Activated naive CD4-positive, alpha-beta T cell treated with anti-CD3 and anti-CD28 coated beads, Interleukin-2, amount 50 U/mL, for 24 hours (primary cell): ENCODE measurements at regions not wholly inside any gene's neighbourhood (a gene's known extent, or its start where the extent isn't known, plus 50 kb on each side); places are given as distances from the start of the nearest gene placed in this dataset.

Experiments
- H3K27ac Mint-ChIP-seq: one replicate; pipeline ENCODE4 v1.8.0; 2021; ENCODE audit warnings: mild to moderate bottlenecking, mixed read lengths
- H3K27me3 Mint-ChIP-seq: one replicate; pipeline ENCODE4 v1.8.0; 2021; ENCODE audit warnings: mixed read lengths
- H3K36me3 Mint-ChIP-seq: one replicate; pipeline ENCODE4 v1.8.0; 2021; ENCODE audit warnings: mixed read lengths
- H3K4me1 Mint-ChIP-seq: one replicate; pipeline ENCODE4 v1.8.0; 2021; ENCODE audit warnings: mixed read lengths
- H3K4me3 Mint-ChIP-seq: one replicate; pipeline ENCODE4 v1.8.0; 2021; ENCODE audit warnings: mild to moderate bottlenecking, mixed read lengths
- H3K9me3 Mint-ChIP-seq: one replicate; pipeline ENCODE4 v1.8.0; 2021; ENCODE audit warnings: mixed read lengths

DNA sequence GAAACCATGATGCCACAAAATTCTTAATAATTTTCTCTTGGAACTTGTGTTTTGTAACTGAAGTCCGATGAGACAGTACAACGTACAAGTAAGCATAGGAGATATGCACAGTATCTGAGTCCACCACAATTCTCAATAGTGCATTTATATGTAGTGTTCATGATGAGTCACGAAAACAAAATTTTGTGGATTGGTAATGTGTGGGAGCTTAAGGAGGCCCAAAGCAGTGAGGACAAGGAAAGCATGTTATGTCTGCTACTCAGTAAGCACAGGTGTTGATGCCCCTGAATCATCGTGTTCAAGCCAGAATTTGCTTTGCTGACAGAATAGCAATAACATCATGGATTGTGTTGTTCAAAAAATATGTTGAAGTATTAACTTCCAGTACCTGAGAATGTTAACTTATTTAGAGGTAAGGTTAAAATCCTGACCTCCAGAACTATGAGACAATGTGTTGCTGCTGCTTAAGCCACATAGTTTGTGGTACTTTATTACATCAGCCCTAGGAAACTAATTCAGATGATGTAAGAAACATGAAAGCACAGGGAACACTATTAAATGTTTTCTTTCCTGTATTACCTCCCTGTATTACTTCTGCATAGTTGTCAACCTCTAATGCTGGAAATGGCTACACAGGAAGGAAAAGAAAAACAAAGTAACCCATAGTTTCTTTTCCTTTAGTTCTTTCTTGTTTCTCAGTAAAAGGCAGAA is 201.3 kb downstream of the SLITRK6 start:
- Mint-ChIP-seq H3K9me3 (no peaks in the 10 kb centered on the region), H3K4me1 (no peaks in the 10 kb centered on the region), H3K27me3 (no peaks in the 10 kb centered on the region), H3K27ac (no peak overlapping the region), H3K4me3 (no peak overlapping the region), H3K36me3 (no peaks in the 10 kb centered on the region)

GRCh38 chr13:85592211-85592610 is 207.0 kb downstream of the SLITRK6 start:
- Mint-ChIP-seq H3K27me3 (no peaks in the 10 kb centered on the region), H3K36me3 (no peaks in the 10 kb centered on the region), H3K4me1 (no peaks in the 10 kb centered on the region), H3K9me3 (no peaks in the 10 kb centered on the region), H3K4me3 (no peak overlapping the region), H3K27ac (no peak overlapping the region)

GRCh38 chr13:85590231-85590931 is 208.8 kb downstream of the SLITRK6 start:
- no peak overlapping the region for H3K27ac Mint-ChIP-seq
- H3K27me3 Mint-ChIP-seq = no peaks in the 10 kb centered on the region
- no peaks in the 10 kb centered on the region for H3K36me3 Mint-ChIP-seq
- no peaks in the 10 kb centered on the region for H3K4me1 Mint-ChIP-seq
- no peak overlapping the region for H3K4me3 Mint-ChIP-seq
- H3K9me3 Mint-ChIP-seq = no peaks in the 10 kb centered on the region

- H3K27ac Mint-ChIP-seq = no peak overlapping the region
- H3K36me3 Mint-ChIP-seq = no peaks in the 10 kb centered on the region
- H3K9me3 Mint-ChIP-seq = no peaks in the 10 kb centered on the region
- no peaks in the 10 kb centered on the region for H3K27me3 Mint-ChIP-seq
- H3K4me3 Mint-ChIP-seq = no peak overlapping the region
- no peaks in the 10 kb centered on the region for H3K4me1 Mint-ChIP-seq
Measured at GRCh38 chr13:85589021-85589420, 210.2 kb downstream of the SLITRK6 start.

- Mint-ChIP-seq H3K4me3 (no peak overlapping the region), H3K4me1 (no peaks in the 10 kb centered on the region), H3K27me3 (no peaks in the 10 kb centered on the region), H3K9me3 (no peaks in the 10 kb centered on the region), H3K27ac (no peak overlapping the region), H3K36me3 (no peaks in the 10 kb centered on the region)
Measured at GRCh38 chr13:85588359-85588758, 210.9 kb downstream of the SLITRK6 start.

- Mint-ChIP-seq H3K4me1 (no peaks in the 10 kb centered on the region), H3K4me3 (no peak overlapping the region), H3K27ac (no peak overlapping the region), H3K9me3 (no peaks in the 10 kb centered on the region), H3K36me3 (no peaks in the 10 kb centered on the region), H3K27me3 (no peaks in the 10 kb centered on the region)
Measured at GRCh38 chr13:85586856-85587255, 212.4 kb downstream of the SLITRK6 start.

- H3K27ac Mint-ChIP-seq = no peak overlapping the region
Measured at GRCh38 chr13:85586422-85586831, 212.8 kb downstream of the SLITRK6 start.

GRCh38 chr13:85582890-85583289 is 216.3 kb downstream of the SLITRK6 start:
- Mint-ChIP-seq H3K36me3 (no peaks in the 10 kb centered on the region), H3K4me1 (no peaks in the 10 kb centered on the region), H3K9me3 (no peaks in the 10 kb centered on the region), H3K27me3 (no peaks in the 10 kb centered on the region), H3K4me3 (no peak overlapping the region), H3K27ac (no peak overlapping the region)

More at GRCh38 chr13:85586422-85586831, 212.8 kb downstream of the SLITRK6 start:
- Mint-ChIP-seq H3K36me3 (no peaks in the 10 kb centered on the region), H3K4me3 (no peak overlapping the region), H3K4me1 (no peaks in the 10 kb centered on the region), H3K27me3 (no peaks in the 10 kb centered on the region), H3K9me3 (no peaks in the 10 kb centered on the region)

DNA sequence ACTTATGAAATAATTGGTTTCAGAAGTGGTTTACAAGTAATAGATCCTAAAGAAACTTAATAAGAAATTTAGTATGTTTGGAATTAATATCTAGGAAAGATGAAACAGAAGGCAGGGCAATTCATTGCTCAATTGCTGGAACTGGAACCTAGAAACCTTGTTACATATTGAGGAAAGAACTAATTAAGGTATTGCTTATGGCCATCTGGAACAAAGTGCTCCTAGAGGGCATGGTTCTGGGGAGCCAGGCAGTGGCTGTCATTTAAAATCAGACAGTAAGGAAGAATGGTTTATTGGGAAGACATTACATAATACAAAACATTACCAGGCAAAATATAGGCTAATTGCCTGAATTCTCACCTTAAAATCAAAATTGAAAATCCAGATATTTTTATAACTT is 224.1 kb downstream of the SLITRK6 start:
- no peaks in the 10 kb centered on the region for H3K36me3 Mint-ChIP-seq
- H3K4me3 Mint-ChIP-seq = no peak overlapping the region
- H3K27me3 Mint-ChIP-seq = no peaks in the 10 kb centered on the region
- no peak overlapping the region for H3K27ac Mint-ChIP-seq
- H3K4me1 Mint-ChIP-seq = no peaks in the 10 kb centered on the region
- no peaks in the 10 kb centered on the region for H3K9me3 Mint-ChIP-seq

- no peaks in the 10 kb centered on the region for H3K4me1 Mint-ChIP-seq
- no peaks in the 10 kb centered on the region for H3K9me3 Mint-ChIP-seq
- H3K36me3 Mint-ChIP-seq = no peaks in the 10 kb centered on the region
- no peak overlapping the region for H3K27ac Mint-ChIP-seq
- no peaks in the 10 kb centered on the region for H3K27me3 Mint-ChIP-seq
- no peak overlapping the region for H3K4me3 Mint-ChIP-seq
Measured at GRCh38 chr13:85567909-85568308, 231.3 kb downstream of the SLITRK6 start.

DNA sequence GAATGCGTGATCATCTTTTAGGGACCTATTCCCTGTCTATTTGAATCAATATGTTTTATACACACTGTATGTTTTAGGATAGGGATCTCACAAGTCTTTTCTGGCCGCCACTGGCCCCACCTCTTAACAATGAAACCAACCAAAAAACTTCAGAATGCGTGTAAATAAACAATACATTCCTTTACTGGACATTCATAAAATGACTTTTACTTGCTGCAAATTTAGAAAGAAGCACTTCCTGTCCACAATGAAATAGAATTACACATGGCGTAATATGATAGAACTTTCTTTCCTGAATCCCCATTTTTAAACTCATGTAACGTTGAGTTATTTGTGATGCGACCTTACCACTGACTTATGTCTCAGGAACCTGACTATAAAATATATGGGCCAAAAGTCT is 233.6 kb downstream of the SLITRK6 start:
- H3K36me3 Mint-ChIP-seq = no peaks in the 10 kb centered on the region
- H3K4me1 Mint-ChIP-seq = no peaks in the 10 kb centered on the region
- no peak overlapping the region for H3K27ac Mint-ChIP-seq
- no peak overlapping the region for H3K4me3 Mint-ChIP-seq
- H3K9me3 Mint-ChIP-seq = no peaks in the 10 kb centered on the region
- no peaks in the 10 kb centered on the region for H3K27me3 Mint-ChIP-seq

DNA sequence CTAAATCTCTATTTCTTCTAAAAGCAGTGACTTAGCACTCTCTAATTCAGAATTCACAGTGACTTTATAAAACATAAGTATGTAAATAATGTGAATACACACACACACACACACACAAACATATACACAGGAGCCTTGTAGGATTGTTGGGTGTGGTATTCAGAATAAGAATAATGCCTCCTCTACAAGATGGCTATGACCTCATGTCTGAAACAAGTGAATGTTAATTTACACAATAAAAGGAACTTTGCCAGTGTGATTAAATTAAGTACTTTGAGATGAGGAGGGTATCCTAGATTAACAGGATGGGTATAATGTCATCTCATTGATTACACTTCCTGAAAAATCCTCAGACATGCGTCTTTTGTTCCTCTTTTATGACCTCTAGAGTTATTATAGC is 234.6 kb downstream of the SLITRK6 start:
- no peaks in the 10 kb centered on the region for H3K9me3 Mint-ChIP-seq
- H3K36me3 Mint-ChIP-seq = no peaks in the 10 kb centered on the region
- H3K27ac Mint-ChIP-seq = no peak overlapping the region
- no peaks in the 10 kb centered on the region for H3K27me3 Mint-ChIP-seq
- no peaks in the 10 kb centered on the region for H3K4me1 Mint-ChIP-seq
- H3K4me3 Mint-ChIP-seq = no peak overlapping the region

DNA sequence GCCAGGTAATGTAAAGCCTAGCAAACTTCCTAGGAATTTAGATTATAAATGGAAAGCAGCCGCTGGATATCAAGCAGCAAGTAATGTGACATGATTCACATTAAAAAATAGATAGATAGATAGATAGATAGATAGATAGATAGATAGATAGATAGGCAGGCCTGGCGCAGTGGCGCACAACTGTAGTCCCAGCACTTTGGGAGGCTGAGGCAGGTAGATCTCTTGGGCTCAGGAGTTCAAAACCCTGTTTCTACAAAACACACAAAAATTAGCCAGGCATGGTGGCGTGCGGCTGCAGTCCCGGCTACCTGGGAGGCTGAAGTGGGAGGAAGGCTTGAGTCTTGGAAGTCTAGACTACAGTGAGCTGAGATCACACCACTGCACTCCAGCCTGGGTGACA is 236.9 kb downstream of the SLITRK6 start:
- no peaks in the 10 kb centered on the region for H3K4me1 Mint-ChIP-seq

GRCh38 chr13:85557691-85558467 is 241.3 kb downstream of the SLITRK6 start:
- Mint-ChIP-seq H3K27me3 (no peaks in the 10 kb centered on the region), H3K4me3 (no peak overlapping the region), H3K4me1 (no peaks in the 10 kb centered on the region), H3K9me3 (peaks cover 6% of the 10 kb centered on the region), H3K36me3 (no peaks in the 10 kb centered on the region), H3K27ac (no peak overlapping the region)

More for the DNA sequence above, 236.9 kb downstream of the SLITRK6 start:
- no peaks in the 10 kb centered on the region for H3K36me3 Mint-ChIP-seq
- no peaks in the 10 kb centered on the region for H3K27me3 Mint-ChIP-seq
- H3K27ac Mint-ChIP-seq = no peak overlapping the region
- no peaks in the 10 kb centered on the region for H3K9me3 Mint-ChIP-seq
- H3K4me3 Mint-ChIP-seq = no peak overlapping the region

DNA sequence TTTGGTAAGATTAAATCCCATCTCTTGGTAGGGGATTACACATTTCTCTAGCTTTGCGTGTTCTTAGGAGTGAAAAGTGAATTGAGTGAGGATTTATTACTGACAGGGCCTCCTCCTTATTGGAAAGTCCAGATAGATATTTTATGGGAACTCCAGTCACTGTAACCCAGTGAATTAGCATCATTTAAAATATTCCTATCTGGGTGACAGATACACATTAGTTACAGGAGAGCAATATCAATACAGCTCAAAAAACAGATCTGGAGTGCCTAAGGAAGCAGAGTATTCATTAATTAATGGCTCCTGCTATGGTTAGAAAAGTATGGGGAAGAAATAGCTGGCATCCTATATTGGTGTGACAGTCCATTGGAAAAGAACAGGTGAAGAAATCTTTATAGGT is 248.2 kb downstream of the SLITRK6 start:
- no peak overlapping the region for H3K27ac Mint-ChIP-seq
- no peaks in the 10 kb centered on the region for H3K4me1 Mint-ChIP-seq
- no peaks in the 10 kb centered on the region for H3K36me3 Mint-ChIP-seq
- H3K9me3 Mint-ChIP-seq = peaks cover 6% of the 10 kb centered on the region
- H3K4me3 Mint-ChIP-seq = no peak overlapping the region
- no peaks in the 10 kb centered on the region for H3K27me3 Mint-ChIP-seq

DNA sequence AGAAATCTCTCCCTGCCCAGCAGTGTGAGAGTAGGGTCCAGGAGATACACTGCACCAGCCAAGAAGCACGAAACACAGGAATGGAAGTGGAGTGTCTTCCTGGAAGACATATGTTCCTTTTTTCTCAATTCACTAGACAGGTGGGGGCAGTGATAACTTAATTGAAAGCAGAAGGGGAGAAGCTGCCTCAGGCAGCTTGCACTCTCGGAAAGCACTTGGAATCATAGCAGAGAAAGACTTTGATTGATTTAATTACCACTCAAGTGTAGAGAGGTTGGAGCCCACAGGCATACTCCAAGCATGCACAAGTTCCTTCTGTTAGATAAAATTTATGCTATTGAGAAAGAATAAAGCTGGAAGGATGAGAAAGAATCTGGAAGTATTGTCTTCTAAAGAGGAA is 249.4 kb downstream of the SLITRK6 start:
- Mint-ChIP-seq H3K27me3 (no peaks in the 10 kb centered on the region), H3K4me3 (no peak overlapping the region), H3K4me1 (no peaks in the 10 kb centered on the region), H3K36me3 (no peaks in the 10 kb centered on the region), H3K27ac (no peak overlapping the region), H3K9me3 (peaks cover 7% of the 10 kb centered on the region)
